Astrocyte of the cerebellum (primary cell): ENCODE measurements at regions not wholly inside any gene's neighbourhood (a gene's known extent, or its start where the extent isn't known, plus 50 kb on each side); places are given as distances from the start of the nearest gene placed in this dataset.

Source experiments
- DNase-seq: peaks from one replicate; pipeline ENCODE4 v3.0.0-alpha.2; 2011; ENCODE audit warnings: low read depth
- H3K4me3 ChIP-seq: 2 replicates; pipeline ENCODE4 v1.5.1; 2011; ENCODE audit warnings: mild to moderate bottlenecking, low read depth, low read length, moderate library complexity
- CTCF ChIP-seq: IDR thresholded peaks from 2 replicates; pipeline ENCODE4 v1.5.1; 2012; ENCODE audit warnings: low read length, low read depth, moderate library complexity, mild to moderate bottlenecking; ENCODE audit errors: missing control alignments
- in situ Hi-C: cut with HindIII; loops from 2 replicates; pipeline ENCODE4 v1.10.0; 2017; ENCODE audit warnings: low sequenced_read_pairs

GRCh38 chr6:150668900-150669302, 69.2 kb downstream of the PLEKHG1 start:
- TF ChIP-seq CTCF: no peak
- in situ Hi-C loops: no loop called here
- H3K4me3 ChIP-seq: no peak overlapping the region
- DNase-seq: no peak

- in situ Hi-C loops: no loop called here
- TF ChIP-seq CTCF: no peak
- no peak overlapping the region for H3K4me3 ChIP-seq
- DNase-seq: no peak
These were observed 70.6 kb downstream of the PLEKHG1 start for GRCh38 chr6:150670311-150670710.

- DNase-seq: no peak
- TF ChIP-seq CTCF: no peak
- H3K4me3 ChIP-seq: no peak overlapping the region
- in situ Hi-C loops: no loop called here
These were observed 73.1 kb downstream of the PLEKHG1 start for GRCh38 chr6:150672800-150673199.

DNA sequence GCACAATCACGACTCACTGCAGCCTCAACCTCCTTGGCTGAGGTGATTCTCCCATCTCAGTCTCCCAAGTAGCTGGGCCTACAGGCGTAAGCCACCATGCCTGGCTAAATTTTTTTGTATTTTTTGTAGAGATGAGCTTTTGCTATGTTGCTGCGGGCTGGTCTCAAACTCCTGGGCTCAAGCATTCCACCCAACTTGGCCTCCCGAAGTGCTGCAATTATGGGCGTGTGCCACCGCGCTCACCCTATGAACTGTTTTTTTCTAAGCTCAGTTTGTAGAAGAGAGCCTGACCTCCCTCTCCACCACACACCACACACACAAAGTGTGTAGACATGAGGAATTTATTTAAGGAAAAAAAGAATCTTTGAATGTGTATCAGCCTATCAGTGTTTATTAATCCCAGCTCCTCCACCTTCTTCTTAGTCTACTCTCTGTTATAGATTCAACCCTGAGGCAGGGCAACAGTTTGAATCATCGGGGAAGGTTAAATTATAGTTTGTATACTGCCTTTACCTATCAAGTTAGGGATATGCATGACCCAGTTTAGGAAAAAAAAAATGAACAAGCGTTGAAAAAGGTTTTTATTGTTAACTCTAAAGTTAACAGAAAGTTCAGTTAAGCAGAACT, 74.1 kb downstream of the PLEKHG1 start:
- in situ Hi-C loops: no loop called here
- DNase-seq: no peak
- no peak overlapping the region for H3K4me3 ChIP-seq
- no peak for TF ChIP-seq CTCF

GRCh38 chr6:150676344-150676743, 76.7 kb downstream of the PLEKHG1 start:
- in situ Hi-C loops: no loop called here
- DNase-seq: no peak
- H3K4me3 ChIP-seq: no peak overlapping the region
- TF ChIP-seq CTCF: no peak

GRCh38 chr6:150676772-150677171, 77.1 kb downstream of the PLEKHG1 start:
- H3K4me3 ChIP-seq: no peak overlapping the region
- in situ Hi-C loops: no loop called here
- DNase-seq: no peak
- no peak for TF ChIP-seq CTCF
